ENCODE measurements at regions not wholly inside any gene's neighbourhood (a gene's known extent, or its start where the extent isn't known, plus 50 kb on each side); places are given as distances from the start of the nearest gene placed in this dataset.

- TF ChIP-seq CTCF (IDR thresholded peaks at IDR 0.05) (no peak), POLR2A (IDR thresholded peaks at IDR 0.05) (no peak)
These were observed 517.7 kb upstream of the TBL1XR1 start for GRCh38 chr3:177714945-177715344.
